Transverse colon (tissue), 4 donors: ENCODE measurements at regions not wholly inside any gene's neighbourhood (a gene's known extent, or its start where the extent isn't known, plus 50 kb on each side); places are given as distances from the start of the nearest gene placed in this dataset.
"Not testable (repeated sequence)": the region's sequence is repeated elsewhere in the genome, so short reads cannot be mapped to it uniquely, and the experiment has no call there.

ENCODE experiments used
- DNase-seq: peaks from one replicate; pipeline ENCODE4 v3.0.0-alpha.2; 2019
- H3K27ac ChIP-seq, 4 donors: fragments of 200-600 bp; sonication (generic); 2 replicates each; pipeline ENCODE4 v1.5.1; 2016 to 2018; ENCODE audit warnings: inconsistent platforms in 4 of 4
- H3K27me3 ChIP-seq: fragments of 200-600 bp; sonication (generic); 2 replicates; pipeline ENCODE4 v1.5.1; 2017; ENCODE audit warnings: inconsistent platforms
- H3K36me3 ChIP-seq, 4 donors: fragments of 200-600 bp; sonication (generic); 2 replicates each; pipeline ENCODE4 v1.5.1; 2017 to 2019; ENCODE audit warnings: inconsistent platforms in 4 of 4
- H3K4me1 ChIP-seq, 4 donors: fragments of 200-600 bp; sonication (generic); 2 replicates each; pipeline ENCODE4 v1.5.1; 2017 to 2020; ENCODE audit warnings: inconsistent platforms in 4 of 4
- H3K4me3 ChIP-seq, 4 donors: fragments of 200-600 bp; sonication (generic); 1 replicate in 1 of 4; 2 replicates in 3 of 4; pipeline versions ENCODE4 v1.5.1 to v1.6.1; 2017 to 2019; ENCODE audit warnings: inconsistent platforms in 4 of 4
- H3K9me3 ChIP-seq, 2 donors: fragments of 200-600 bp; sonication (generic); 2 replicates each; pipeline ENCODE4 v1.5.1; 2017 to 2019; ENCODE audit warnings: inconsistent platforms in 2 of 2
- CTCF ChIP-seq, 5 experiments: fragments of 200-600 bp in 3 of 5; fragments of 450-650 bp in 2 of 5; sonication (generic) in 3 of 5; IDR thresholded peaks; 1 replicate in 2 of 5; 2 replicates in 3 of 5; pipeline ENCODE4 v1.5.1; 2016 to 2017; ENCODE audit warnings: antibody characterized with exemption in 5 of 5, inconsistent platforms in 3 of 5, mild to moderate bottlenecking in 2 of 5, moderate library complexity in 1 of 5
- EP300 ChIP-seq: sonication (generic); formaldehyde crosslinking; IDR thresholded peaks from one replicate; pipeline ENCODE4 v1.6.1; 2017; ENCODE audit warnings: antibody characterized with exemption, low read depth
- POLR2A ChIP-seq: fragments of 450-650 bp; IDR thresholded peaks from one replicate; pipeline ENCODE4 v1.6.1; 2016; ENCODE audit warnings: antibody characterized with exemption, mild to moderate bottlenecking, moderate library complexity
- POLR2AphosphoS5 ChIP-seq, 3 donors: sonication (generic); formaldehyde crosslinking; IDR thresholded peaks; one replicate each; pipeline ENCODE4 v1.6.1; 2016; ENCODE audit warnings: antibody characterized with exemption in 3 of 3
- WGBS, 2 donors: methylation state at CpG; one replicate each; pipeline ENCODE4 v1.1.5; 2018; ENCODE audit warnings: low coverage in 1 of 2; 5-methylcytosine and 5-hydroxymethylcytosine counted together
- in situ Hi-C, 4 donors: fragments of 200-750 bp; cut with MboI; loops; one replicate each; pipeline versions ENCODE4 v1.15.0 to v1.15.1; 2017; ENCODE audit warnings: low sequenced_read_pairs in 3 of 4, low pct_ligation_motif_present in 1 of 4, low pct_unique_long_range_greater_than_20kb in 1 of 4
- intact Hi-C: fragments of 100-400 bp; cut with DNase I; formaldehyde crosslinking; loops from one replicate; pipeline ENCODE4 v1.15.1; 2023; ENCODE audit warnings: low total_unique reads

DNA sequence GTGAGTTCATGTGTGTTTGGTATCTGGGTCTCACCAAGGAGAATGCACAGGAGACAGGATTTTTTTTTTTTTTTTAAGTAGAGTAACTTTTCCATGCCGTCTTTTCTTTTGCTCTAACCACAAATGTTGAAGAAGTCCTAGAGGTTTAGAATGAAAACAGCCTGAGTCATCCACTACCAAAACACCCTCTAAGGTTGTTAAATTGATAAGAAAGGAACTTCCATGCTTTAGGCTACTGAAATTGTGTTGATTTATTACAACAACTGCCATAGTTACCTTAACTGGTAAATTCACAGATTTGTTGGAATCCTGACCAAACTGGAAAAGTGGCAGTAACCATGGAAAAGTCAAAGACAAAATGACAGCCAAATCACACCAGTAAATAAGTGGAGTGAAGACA lies 375.6 kb downstream of the AMY1C start:
- no peaks in the 10 kb centered on the region for H3K9me3 ChIP-seq
- no peaks in the 10 kb centered on the region for H3K4me1 ChIP-seq
- WGBS, 2 donors: 54 to 80% methylated on average over 1 of the region's 1 CpG
- no peaks in the 10 kb centered on the region for H3K36me3 ChIP-seq
- no peaks in the 10 kb centered on the region for H3K27me3 ChIP-seq
- H3K27ac ChIP-seq: no peak overlapping the region
- TF ChIP-seq POLR2A: no peak
- TF ChIP-seq EP300: no peak
- no peak for TF ChIP-seq POLR2AphosphoS5 (IDR thresholded peaks at IDR 0.05)
- TF ChIP-seq CTCF (IDR thresholded peaks at IDR 0.05): no peak
- in situ Hi-C loops: no loop called here
- DNase-seq: no peak
- intact Hi-C loops: no loop called here
- H3K4me3 ChIP-seq: no peak overlapping the region

GRCh38 chr1:104125970-104126369 lies 376.3 kb downstream of the AMY1C start:
- TF ChIP-seq POLR2AphosphoS5 (IDR thresholded peaks at IDR 0.05) (no peak), EP300 (no peak), POLR2A (no peak), CTCF (IDR thresholded peaks at IDR 0.05) (no peak)
- 47 to 55% methylated on average over 4 to 5 of the region's 5 CpGs for WGBS, 2 donors
- Histone ChIP-seq H3K27me3 (no peaks in the 10 kb centered on the region), H3K27ac (no peak overlapping the region), H3K4me3 (no peak overlapping the region), H3K36me3 (no peaks in the 10 kb centered on the region), H3K4me1 (no peaks in the 10 kb centered on the region), H3K9me3 (no peaks in the 10 kb centered on the region)
- DNase-seq: no peak
- in situ Hi-C loops: no loop called here
- intact Hi-C loops: no loop called here

GRCh38 chr1:104132382-104132973 lies 382.8 kb downstream of the AMY1C start:
- no peaks in the 10 kb centered on the region for H3K36me3 ChIP-seq
- intact Hi-C loops: no loop called here

GRCh38 chr1:104135036-104135435 lies 385.3 kb downstream of the AMY1C start:
- H3K36me3 ChIP-seq, H3K27me3 ChIP-seq, DNase-seq, intact Hi-C loops, H3K4me3 ChIP-seq, H3K27ac ChIP-seq, H3K4me1 ChIP-seq, H3K9me3 ChIP-seq, in situ Hi-C loops: not testable (repeated sequence)
- 75 to 86% methylated on average over 6 of the region's 6 CpGs for WGBS, 2 donors

More at GRCh38 chr1:104132382-104132973, 382.8 kb downstream of the AMY1C start:
- no peak for DNase-seq
- no peaks in the 10 kb centered on the region for H3K9me3 ChIP-seq
- H3K27ac ChIP-seq: no peak overlapping the region
- TF ChIP-seq CTCF (IDR thresholded peaks at IDR 0.05) (peak; percentile 24 to 53 (median 45)), POLR2AphosphoS5 (IDR thresholded peaks at IDR 0.05) (no peak)
- H3K4me1 ChIP-seq: no peaks in the 10 kb centered on the region
- in situ Hi-C loops: no loop called here
- H3K4me3 ChIP-seq: no peak overlapping the region
- H3K27me3 ChIP-seq: no peaks in the 10 kb centered on the region

DNA sequence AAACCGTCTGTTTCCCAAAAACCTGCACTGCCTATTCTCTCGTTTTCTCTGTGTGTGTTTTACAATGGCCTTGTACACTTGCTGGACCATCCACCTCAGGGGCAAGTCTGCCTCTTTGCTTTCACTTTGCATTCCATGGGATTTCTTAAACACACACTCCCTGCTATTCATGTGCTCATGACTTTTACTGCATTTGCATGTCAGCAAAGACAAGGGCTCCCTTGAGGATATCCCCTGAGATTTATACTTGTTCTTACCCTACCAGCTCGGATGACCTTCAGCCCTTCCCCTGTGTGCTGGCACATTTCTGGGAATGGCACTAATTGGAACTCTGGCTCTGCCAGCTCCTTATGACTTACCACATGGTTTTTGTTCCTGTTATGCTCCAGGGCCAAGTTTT lies 386.9 kb downstream of the AMY1C start:
- no peaks in the 10 kb centered on the region for H3K27me3 ChIP-seq
- WGBS, 2 donors: 59 to 61% methylated on average over 3 of the region's 3 CpGs
- H3K9me3 ChIP-seq: no peaks in the 10 kb centered on the region
- H3K4me1 ChIP-seq: no peaks in the 10 kb centered on the region
- intact Hi-C loops: no loop called here
- no peak overlapping the region for H3K27ac ChIP-seq
- no peak overlapping the region for H3K4me3 ChIP-seq
- H3K36me3 ChIP-seq: no peaks in the 10 kb centered on the region
- DNase-seq: no peak
- in situ Hi-C loops: no loop called here
- TF ChIP-seq POLR2AphosphoS5 (IDR thresholded peaks at IDR 0.05) (no peak), POLR2A (no peak), EP300 (no peak), CTCF (IDR thresholded peaks at IDR 0.05) (no peak)
